ENCODE measurements at regions not wholly inside any gene's neighbourhood (a gene's known extent, or its start where the extent isn't known, plus 50 kb on each side); places are given as distances from the start of the nearest gene placed in this dataset.

DNA sequence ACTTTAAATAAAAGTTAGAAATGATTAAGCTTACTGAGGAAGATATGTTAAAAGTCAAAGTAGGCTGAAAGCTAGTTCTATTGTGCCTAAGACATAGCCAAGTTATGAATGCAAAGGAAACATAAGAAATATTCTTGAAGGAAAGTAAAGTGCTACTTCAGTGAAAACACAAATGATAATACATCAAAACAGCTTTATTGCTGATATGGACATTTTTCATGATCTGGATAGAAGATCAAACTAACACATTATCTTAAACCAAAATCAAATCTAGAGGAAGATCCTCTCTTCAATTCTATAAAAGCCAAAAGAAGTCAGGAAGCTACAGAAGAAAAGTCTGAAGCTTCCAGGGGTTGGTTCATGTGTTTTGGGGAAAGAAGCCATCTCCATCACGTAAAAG, 545.9 kb downstream of the COL11A1 start:
- H3K4me3 ChIP-seq = no peak overlapping the region
- 56 to 94% methylated on average over 1 of the region's 1 CpG for WGBS, 2 donors
- no peak overlapping the region for H3K27ac ChIP-seq
- no peaks in the 10 kb centered on the region for H3K27me3 ChIP-seq
- H3K36me3 ChIP-seq = no peaks in the 10 kb centered on the region
- intact Hi-C loops (cut with DNase I) = no loop called here
- H3K9me3 ChIP-seq = no peaks in the 10 kb centered on the region
- no peak for DNase-seq
- TF ChIP-seq, protein P1, sequence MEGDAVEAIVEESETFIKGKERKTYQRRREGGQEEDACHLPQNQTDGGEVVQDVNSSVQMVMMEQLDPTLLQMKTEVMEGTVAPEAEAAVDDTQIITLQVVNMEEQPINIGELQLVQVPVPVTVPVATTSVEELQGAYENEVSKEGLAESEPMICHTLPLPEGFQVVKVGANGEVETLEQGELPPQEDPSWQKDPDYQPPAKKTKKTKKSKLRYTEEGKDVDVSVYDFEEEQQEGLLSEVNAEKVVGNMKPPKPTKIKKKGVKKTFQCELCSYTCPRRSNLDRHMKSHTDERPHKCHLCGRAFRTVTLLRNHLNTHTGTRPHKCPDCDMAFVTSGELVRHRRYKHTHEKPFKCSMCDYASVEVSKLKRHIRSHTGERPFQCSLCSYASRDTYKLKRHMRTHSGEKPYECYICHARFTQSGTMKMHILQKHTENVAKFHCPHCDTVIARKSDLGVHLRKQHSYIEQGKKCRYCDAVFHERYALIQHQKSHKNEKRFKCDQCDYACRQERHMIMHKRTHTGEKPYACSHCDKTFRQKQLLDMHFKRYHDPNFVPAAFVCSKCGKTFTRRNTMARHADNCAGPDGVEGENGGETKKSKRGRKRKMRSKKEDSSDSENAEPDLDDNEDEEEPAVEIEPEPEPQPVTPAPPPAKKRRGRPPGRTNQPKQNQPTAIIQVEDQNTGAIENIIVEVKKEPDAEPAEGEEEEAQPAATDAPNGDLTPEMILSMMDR (IDR thresholded peaks at IDR 0.05) = no peak
- no peak for TF ChIP-seq POLR2A (IDR thresholded peaks at IDR 0.05)
- H3K4me1 ChIP-seq = no peaks in the 10 kb centered on the region

GRCh38 chr1:102550729-102551384, 554.1 kb upstream of the OLFM3 start:
- intact Hi-C loops (cut with DNase I) = no loop called here
- WGBS, 2 donors = no CpG with 5 or more reads among the region's 2 CpGs
- no peaks in the 10 kb centered on the region for H3K27me3 ChIP-seq

GRCh38 chr1:102546251-102546650, 549.5 kb upstream of the OLFM3 start:
- DNase-seq = no peak
- Histone ChIP-seq H3K4me1 (no peaks in the 10 kb centered on the region), H3K4me3 (no peak overlapping the region), H3K9me3 (peaks cover 0 to 6% (median 0%) of the 10 kb centered on the region in 3 donors), H3K27ac (no peak overlapping the region), H3K36me3 (no peaks in the 10 kb centered on the region), H3K27me3 (no peaks in the 10 kb centered on the region)
- intact Hi-C loops (cut with DNase I) = no loop called here
- 53 to 54% methylated on average over 2 of the region's 2 CpGs for WGBS, 2 donors
- TF ChIP-seq, protein P1 (IDR thresholded peaks at IDR 0.05) = no peak
- no peak for TF ChIP-seq POLR2A (IDR thresholded peaks at IDR 0.05)

More at GRCh38 chr1:102550729-102551384, 554.1 kb upstream of the OLFM3 start:
- no peaks in the 10 kb centered on the region for H3K4me1 ChIP-seq
- H3K27ac ChIP-seq = no peak overlapping the region
- no peak for DNase-seq
- H3K4me3 ChIP-seq = no peak overlapping the region
- H3K9me3 ChIP-seq = peaks cover 0 to 6% (median 0%) of the 10 kb centered on the region in 3 donors
- TF ChIP-seq, protein P1 (IDR thresholded peaks at IDR 0.05) = no peak
- no peak for TF ChIP-seq POLR2A (IDR thresholded peaks at IDR 0.05)
- no peaks in the 10 kb centered on the region for H3K36me3 ChIP-seq

DNA sequence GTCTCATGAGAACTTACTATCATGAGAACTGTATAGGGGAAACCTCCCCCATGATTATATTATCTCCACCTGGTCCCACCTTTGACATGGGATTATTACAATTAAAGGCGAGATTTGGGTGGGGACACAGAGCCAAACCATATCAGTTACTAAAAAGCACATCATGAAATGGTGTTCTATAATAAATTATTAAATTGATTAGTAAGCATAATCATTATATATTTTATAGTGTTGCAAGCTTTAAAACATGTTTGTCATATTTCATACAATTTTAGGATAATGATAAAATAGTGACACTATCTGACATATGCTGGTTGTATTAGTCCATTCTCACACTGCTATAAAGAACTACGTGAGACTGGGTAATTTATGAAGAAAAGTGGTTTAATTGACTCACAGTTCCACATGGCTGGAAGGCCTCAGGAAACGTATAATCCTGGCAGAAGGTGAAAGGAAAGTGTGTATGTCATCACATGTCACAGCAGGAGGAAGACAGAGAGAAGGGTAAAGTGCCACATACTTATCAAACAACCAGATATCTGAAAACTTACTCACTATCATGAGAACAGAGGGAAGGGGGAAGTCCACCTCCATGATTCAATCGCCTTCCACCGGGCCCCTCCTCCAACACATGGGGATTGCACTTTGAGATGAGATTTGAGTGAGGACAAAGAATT, 539.2 kb upstream of the OLFM3 start:
- DNase-seq = no peak
- Histone ChIP-seq H3K4me3 (no peak overlapping the region), H3K27me3 (no peaks in the 10 kb centered on the region), H3K4me1 (no peaks in the 10 kb centered on the region), H3K36me3 (no peaks in the 10 kb centered on the region), H3K9me3 (no peaks in the 10 kb centered on the region), H3K27ac (no peak overlapping the region)
- WGBS, 2 donors = 72 to 75% methylated on average over 5 of the region's 5 CpGs
- intact Hi-C loops (cut with DNase I) = no loop called here
- TF ChIP-seq, protein P1 (IDR thresholded peaks at IDR 0.05) = no peak
- no peak for TF ChIP-seq POLR2A (IDR thresholded peaks at IDR 0.05)

DNA sequence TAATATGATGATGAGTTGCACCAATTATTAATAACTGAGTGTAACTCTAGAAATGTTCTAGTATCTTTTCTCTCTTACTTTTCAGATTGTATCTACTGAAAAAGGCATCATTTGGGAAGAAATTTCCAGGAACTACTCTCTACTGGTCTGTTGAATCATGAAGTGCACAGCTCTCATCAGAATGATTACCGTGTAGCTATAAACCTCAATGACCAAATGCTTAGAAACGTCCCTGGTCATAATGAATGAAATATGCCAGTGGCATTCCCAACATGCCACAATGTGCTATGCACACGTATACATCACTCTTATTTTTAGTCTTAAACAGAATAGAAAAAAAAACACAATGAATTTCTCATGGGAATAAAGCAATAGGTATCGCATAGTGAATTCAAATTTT, 534.3 kb upstream of the OLFM3 start:
- Histone ChIP-seq H3K36me3 (no peaks in the 10 kb centered on the region), H3K27me3 (no peaks in the 10 kb centered on the region), H3K4me3 (no peak overlapping the region), H3K4me1 (no peaks in the 10 kb centered on the region), H3K9me3 (no peaks in the 10 kb centered on the region), H3K27ac (no peak overlapping the region)
- DNase-seq = no peak
- 70 to 72% methylated on average over 4 of the region's 4 CpGs for WGBS, 2 donors
- TF ChIP-seq POLR2A (IDR thresholded peaks at IDR 0.05) = no peak
- TF ChIP-seq, protein P1 (IDR thresholded peaks at IDR 0.05) = no peak
- intact Hi-C loops (cut with DNase I) = no loop called here
